ENCODE measurements at regions not wholly inside any gene's neighbourhood (a gene's known extent, or its start where the extent isn't known, plus 50 kb on each side); places are given as distances from the start of the nearest gene placed in this dataset.
"Not testable (repeated sequence)": the region's sequence is repeated elsewhere in the genome, so short reads cannot be mapped to it uniquely, and the experiment has no call there.

DNA sequence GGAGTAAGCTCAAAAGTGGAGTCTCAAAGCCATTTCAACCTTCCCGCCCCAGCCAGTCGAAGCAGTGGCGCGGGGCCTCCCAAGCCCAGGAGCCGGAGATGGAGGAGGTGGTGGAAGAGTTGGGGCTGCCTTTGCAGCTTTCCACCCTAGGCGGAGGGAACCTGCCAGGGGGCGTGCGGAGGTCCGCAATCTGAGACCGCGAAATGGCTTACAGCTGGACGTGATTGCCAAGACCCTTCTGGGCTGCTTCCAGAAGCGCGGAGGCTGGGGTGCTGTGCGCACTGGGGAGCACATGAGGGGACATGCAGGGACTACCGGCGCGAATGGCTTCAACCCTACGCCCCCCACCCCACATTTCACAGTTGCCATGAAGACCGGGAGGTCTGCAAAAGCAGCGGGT lies 86.2 kb downstream of the PRR15 start:
- no peak for DNase-seq

DNA sequence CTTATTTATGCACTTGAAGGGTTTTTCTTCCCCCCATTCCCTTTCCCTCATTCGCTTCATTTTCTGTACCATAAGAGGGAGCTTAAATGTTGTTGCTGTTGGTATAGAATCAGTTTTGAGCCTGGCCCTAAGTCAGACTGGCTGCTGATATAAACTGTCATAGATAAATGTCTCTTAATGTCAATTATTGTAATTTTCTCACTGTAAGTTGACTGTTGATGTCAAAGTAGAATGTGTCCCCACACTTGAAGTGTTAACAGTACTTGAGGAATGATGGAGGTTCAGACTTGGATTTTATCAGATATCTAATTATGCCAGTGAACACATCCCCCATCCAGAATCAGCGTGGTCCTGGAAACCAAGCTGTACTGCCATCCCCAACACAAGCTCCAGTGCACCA lies 87.8 kb downstream of the PRR15 start:
- DNase-seq = no peak

DNA sequence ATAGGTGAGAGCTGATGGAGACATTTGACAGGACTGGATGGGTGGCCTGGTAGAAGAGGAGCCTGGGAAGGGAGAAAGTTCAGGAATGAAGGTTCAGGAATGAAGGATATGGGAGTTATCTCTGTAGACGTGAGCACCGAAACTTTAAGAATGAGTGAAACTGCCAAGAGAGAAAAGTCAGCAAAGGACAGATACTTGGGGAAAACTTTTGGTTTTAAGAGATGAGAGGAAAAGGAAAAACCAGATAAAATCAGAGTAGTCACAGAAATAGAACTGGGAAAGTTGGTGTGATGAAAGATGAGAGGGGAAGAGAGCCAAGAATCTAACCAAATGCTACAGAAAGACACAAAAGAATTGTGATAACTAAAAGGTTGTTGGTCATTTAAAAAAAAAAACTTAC lies 88.9 kb downstream of the PRR15 start:
- DNase-seq = no peak

DNA sequence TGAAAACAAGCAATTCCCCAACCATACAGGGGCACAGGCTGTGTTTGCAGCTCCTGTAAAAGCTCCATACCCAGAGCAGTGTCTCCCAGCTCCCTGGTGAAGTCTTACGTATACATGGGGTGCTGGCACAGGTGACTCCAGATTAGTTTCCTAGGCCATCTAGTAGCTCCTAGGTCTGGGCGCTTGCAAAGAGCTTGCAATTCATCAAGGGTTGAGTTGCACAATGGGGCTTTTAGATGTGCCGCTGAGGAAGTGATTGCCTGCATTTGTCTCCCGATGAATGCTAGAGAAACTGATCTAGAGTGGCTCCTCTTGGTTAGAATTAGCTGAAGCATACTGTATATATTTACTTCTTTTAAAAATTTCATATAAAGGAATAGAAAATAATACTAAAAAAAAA lies 90.7 kb downstream of the PRR15 start:
- DNase-seq = not testable (repeated sequence)

DNA sequence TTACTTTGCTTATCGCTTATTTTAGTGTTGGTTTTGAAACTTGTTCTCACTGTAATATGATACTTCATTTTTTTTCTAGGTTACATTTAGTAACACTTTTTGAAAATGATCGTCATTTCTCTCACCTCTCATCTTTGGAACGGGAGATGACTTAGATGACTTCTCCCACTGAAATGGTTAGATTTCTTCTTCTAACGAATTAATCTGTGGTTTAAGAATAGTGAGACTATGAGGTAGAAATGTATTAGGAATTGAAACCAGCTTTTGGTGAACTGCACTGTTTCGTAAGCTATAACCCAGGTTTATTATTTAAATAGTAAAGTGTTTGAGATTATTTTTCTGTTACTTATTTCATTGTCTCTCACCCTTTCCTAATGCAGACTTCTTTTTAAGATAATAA lies 93.7 kb downstream of the PRR15 start:
- DNase-seq = no peak

DNA sequence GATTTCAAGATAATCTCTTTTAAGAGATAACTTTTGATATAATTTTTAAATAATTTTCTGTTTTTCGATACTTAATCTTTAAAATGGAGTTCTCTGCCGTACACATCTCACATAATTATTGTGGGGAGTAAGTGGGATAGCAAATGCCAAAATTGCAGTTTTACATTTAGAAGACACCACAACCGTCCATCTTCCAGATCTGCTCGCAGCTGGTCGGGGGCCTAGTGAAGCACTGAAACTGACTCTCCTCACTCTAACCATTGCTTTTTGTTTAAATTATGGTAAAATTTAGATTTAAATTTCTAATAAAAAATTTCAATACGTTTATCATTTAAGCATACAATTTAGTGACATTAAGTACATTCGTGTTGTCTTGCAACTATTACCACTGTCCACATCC lies 94.2 kb downstream of the PRR15 start:
- DNase-seq = no peak

DNA sequence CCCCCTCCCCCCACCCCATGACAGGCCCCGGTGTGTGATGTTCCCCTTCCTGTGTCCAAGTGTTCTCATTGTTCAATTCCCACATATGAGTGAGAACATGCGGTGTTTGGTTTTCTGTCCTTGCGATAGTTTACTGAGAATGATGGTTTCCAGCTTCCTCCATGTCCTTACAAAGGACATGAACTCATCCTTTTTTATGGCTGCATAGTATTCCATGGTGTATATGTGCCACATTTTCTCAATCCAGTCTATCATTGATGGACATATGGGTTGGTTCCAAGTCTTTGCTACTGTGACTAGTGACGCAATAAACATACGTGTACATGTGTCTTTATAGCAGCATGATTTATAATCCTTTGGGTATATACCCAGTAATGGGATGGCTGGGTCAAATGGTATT lies 95.6 kb downstream of the PRR15 start:
- DNase-seq = not testable (repeated sequence)

DNA sequence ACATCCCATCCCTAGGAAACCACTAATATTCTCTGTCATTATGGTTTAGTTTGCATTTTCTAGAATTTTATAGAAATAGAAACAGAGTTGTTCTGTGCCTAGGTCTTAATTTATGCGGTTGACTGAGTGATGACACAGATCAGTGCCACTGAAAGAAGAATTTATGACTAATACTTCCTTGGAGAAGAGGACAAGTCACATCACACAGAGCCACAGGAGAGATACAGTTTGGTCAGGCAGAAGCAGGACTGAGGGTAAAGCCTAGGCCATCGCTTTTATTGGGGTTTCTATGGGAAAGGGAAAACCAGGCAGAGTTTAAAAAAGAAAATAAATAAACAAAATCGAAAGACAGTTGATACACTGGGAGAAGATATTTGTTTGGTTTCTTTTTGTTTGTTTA lies 99.3 kb downstream of the PRR15 start:
- DNase-seq = not testable (repeated sequence)

DNA sequence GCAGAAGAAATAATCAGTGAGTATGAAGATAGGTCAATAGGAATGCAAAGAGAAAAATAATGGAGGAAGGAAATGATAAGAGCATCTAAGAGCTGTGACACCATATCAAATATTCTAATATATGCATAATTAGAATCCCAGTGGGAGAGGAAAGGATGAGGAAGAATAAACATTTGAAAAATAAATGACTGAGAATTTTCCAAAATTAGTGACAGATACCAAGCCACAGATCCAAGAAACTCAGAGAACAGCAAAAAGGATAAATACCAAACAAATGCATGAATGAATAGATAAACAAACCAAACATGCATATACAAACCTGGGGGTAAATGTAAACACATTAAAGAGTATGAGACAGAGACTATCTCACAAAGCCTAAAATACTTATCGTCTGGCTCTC lies 101.4 kb downstream of the PRR15 start:
- not testable (repeated sequence) for DNase-seq

DNA sequence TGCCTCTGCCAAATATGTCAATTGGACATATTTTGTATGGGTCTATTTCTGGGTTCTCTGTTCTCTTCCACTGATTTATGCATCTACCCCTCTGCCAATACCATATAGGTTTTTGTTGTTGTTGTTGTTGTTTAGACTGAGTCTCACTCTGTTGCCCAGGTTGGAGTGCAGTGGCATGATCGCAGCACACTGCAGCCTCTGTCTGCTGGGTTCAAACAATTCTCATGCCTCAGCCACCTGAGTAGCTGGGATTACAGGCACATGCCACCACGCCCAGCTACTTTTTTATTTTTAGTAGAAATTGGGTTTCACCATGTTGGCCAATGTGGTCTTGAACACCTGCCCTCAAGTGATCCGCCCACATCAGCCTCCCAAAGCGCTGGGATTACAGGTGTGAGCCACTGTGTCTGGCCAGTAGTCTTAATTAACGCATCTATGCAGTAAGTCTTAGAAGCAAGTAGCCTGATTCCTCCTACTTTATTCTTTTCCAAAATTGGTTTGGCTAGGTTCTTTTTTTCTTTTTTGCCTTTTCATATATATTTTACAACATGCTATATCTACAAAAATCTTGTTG lies 103.5 kb downstream of the PRR15 start:
- not testable (repeated sequence) for DNase-seq

DNA sequence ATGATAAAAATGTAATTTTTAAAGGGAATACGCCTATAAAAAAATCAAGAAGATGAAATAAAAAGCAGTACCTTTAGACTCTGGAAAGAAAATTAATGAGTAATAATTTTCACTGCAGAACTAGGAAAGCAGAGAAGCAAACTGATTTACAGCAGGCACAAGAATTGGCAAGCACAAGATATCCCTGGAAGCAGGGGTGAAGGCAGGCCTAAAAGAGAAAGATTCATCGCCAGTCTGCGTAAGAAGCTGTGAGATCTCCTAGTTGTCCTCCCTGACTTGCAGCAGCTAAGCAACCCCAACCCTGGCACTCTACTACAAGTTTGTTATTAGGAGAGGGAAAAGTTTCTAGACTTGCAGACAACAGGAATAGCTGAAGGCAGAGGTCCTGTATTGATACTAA lies 107.7 kb downstream of the PRR15 start:
- not testable (repeated sequence) for DNase-seq

DNA sequence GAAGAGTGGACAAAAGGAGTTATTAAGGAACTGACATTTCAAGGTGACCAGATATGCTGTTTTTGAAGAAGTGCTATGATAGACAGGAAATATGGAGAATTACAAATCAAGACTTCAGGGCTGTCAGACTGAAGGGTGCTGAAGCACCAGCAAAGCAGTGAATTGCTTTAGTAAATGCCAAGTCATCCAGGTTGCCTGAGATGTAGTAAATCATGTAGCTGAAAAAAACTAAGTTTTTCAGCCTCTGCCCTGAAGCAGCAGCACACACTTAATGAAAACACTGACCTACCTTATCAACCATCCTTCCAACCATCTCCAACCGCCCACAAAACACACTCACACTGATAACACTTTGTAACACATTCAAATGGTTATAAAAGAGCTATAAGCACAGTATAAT lies 110.0 kb downstream of the PRR15 start:
- not testable (repeated sequence) for DNase-seq

DNA sequence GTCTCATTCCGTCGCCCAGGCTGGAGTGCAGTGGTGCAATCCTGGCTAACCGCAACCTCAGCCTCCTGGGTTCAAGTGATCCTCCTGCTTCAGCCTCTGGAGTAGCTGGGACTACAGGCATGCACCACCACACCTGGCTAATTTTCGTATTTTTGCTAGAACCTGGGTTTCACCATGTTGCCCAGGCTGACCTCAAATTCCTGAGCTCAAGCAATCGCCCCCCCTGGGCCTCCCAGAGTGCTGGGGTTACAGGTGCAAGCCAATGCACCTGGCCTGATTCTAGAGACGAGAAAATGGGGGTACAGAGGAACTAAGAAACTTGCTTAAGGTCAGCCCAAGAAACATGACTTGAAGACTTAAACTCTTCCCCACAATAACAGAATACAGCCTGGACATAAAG lies 111.0 kb downstream of the PRR15 start:
- not testable (repeated sequence) for DNase-seq

DNA sequence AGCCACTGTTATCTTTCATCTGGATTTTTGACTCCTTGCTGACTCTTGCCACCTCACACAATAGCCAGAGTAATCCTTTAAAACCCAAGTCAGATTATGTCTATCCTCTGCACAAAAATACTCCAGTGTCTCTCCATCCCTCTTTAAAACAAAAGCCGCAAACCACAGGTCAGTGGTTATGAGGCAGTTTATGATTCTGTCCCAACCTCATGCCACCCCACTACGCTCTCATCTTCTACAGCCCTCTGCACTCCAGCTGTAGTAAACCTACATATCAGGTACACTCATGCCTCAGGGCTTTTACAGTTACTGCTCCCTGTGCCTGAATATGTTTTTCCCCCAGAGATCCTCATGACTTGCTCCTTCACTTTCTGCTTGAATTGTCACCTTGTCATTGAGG lies 113.6 kb downstream of the PRR15 start:
- not testable (repeated sequence) for DNase-seq

DNA sequence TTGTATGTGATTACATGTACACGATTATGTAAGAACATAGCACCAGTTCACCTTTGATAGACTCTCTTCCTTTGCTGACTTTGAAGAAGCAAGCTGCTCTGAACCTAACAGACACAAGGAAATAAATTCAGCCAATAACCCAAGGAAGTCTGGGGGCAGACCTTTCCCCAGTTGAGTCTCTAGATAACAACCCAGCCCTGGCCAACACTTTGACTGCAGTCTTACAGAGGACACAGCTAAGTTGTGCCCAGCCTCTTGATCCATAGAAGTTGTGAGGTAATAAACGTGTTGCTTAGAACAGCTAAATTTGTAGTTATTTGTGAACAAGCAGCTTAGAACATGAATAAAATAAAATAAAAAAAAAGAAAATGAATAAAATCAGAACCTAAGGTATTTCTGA lies 116.3 kb downstream of the PRR15 start:
- DNase-seq = not testable (repeated sequence)

DNA sequence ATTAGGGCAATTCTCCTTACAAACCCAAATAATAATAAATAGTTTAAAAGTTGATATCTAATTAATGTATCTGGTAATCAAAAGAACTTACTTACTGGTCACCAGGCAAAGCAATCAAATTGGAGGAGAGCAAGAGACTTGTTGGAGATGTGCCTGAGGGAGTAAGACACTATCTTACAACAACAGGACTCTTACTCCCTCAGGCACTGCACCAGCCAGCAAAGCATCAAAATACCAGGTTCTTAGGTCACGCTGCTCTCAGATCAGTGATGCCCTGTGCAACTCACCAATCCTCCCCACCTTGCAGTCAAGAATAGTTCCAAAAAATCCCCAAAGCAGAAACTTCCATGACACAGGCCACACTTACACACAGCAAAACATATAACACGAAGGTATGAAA lies 117.0 kb downstream of the PRR15 start:
- not testable (repeated sequence) for DNase-seq

DNA sequence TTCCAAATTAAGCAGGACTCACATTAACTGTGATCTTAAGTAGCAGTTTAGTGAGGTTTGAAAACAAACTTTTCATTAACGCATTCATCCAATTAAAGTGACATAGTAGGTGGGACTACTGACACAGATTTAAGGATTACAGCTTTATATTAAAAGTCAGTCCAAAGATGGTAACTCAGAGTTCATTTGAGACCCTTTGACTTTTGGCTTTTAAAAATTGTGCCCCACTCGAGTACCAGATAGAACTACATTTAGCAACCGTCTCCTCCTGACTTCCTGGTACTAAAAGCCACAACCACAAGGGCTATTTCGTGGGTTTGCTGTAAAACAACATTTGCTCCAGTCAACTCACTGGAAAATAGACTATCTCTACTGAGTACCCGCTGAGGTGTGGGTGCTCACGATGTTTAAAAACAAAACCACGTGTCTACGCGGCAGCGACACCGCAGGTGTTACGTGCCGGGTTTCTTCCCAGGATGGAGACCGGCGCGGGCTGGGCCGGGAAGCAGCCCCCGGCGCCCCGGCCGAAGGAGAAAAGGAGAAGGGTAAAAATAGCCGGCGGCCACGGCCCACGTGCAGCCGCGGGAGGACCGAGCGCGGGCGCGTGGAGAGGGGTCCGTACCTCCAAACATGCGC lies 120.6 kb downstream of the PRR15 start:
- DNase-seq = not testable (repeated sequence)

DNA sequence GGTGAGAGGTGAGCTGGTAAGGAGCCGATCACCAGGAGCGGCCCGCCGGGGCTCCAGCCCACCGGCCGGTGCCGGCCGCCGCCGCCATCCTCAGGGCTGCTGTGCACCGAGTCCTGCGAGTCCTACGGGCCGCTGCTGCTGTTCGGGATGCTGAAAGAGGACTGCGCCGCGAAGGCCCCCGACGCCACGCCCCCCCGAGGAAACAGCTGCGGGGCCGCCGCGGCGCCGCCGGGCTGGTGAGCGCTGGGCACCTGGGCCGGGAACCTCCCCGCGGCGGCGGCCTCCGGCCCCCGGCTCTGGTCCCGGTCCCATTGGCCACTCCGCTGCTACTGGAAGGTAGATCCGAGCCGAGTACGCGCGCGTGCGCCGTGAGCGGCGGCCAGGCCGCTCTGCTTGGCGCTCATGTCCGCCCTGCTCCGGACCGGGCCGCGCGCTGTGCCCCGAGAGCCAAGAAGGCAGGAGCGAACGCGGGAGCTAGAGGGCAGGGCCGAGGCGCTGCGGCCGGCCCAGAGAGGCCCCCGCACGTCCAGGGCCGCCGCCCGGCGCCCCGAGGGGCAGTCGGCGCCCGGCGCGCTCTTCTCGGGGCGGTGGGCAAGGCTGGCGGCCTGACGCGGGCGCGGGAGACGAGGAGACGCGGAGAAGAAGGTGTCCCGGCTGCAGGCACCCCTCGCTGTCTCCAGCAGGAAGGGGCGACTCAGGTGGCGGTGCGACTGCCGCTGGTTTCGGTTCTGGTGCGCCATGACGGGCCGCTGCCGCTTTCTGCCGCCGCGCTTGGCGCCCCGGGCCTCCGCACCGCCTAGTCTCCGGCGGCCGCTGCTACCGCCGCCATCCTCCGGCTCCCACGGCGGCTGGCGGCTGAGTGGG lies 121.3 kb upstream of the WIPF3 start:
- DNase-seq = peak in 4 of 5 donors; percentile 6 to 27 (median 13)

DNA sequence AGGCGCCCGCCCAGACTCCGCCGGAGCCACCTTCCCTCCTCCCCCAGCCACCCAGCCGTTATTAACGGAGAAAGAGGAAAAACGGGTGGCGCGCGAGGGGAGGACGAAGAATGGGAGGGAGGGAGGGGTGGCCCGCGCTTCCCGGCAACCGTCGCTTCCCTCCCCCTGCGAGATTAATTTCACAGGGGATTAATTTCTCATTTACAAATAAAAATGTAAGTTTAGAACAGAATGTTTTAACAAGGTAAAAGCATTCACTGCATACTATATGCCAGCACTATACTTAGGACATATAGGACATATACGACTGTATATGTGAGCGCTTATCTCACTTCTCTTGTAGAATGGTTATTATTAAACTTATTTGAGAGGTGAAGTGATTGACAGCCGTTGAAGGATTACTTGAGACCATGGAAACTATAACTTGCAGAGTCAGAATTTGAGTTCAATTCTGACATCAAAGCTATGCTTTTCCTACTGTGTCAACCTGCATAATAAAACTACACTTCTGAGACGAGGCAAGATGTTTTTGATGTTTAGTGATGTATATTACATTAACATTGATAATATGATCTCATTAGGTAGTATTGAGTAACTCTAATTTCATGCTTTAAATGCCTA lies 120.5 kb upstream of the WIPF3 start:
- not testable (repeated sequence) for DNase-seq

DNA sequence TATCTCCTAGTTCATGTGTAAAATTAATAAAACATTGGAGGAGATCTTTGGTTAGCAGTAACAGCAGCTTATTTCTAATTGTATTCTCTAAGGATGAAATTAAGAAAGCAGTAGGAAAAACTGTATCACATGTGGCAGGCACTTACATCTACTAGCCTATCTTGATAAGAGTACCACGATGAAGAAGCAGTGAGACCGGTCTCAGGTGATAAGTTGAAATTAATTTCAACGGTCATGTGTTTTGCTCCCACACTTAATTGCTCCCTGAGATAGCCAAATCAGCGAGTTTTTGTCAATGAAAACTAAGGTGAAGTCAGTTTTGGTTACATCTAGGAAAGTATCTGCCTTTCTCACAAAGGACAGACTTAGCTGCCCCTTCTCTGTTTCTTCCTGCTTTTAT lies 115.8 kb upstream of the WIPF3 start:
- not testable (repeated sequence) for DNase-seq

DNA sequence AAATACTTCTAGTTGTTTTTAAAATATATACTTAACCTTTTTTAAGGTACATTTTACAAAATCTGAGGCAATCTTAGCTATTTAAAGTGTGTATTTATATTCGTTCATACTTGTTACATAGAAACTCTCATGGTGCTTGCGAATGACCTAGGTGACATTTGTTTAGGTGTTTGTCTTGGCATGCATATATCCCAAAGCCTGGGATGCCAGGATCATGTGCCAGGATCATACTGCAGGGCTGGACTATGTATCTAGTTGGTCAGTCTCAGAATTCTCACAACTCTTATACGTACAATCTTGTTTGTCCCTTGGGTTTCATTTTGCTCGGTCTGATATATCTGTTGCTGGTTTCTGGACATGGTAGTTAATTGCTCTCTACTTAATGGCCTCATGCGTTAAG lies 109.9 kb upstream of the WIPF3 start:
- DNase-seq = not testable (repeated sequence)

DNA sequence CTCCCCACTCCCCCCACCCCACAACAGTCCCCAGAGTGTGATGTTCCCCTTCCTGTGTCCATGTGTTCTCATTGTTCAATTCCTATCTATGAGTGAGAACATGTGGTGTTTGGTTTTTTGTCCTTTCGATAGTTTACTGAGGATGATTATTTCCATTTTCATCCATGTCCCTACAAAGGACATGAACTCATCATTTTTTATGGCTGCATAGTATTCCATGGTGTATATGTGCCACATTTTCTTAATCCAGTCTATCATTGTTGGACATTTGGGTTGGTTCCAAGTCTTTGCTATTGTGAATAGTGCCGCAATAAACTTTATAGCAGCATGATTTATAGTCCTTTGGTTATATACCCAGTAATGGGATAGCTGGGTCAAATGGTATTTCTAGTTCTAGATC lies 106.6 kb upstream of the WIPF3 start:
- not testable (repeated sequence) for DNase-seq

DNA sequence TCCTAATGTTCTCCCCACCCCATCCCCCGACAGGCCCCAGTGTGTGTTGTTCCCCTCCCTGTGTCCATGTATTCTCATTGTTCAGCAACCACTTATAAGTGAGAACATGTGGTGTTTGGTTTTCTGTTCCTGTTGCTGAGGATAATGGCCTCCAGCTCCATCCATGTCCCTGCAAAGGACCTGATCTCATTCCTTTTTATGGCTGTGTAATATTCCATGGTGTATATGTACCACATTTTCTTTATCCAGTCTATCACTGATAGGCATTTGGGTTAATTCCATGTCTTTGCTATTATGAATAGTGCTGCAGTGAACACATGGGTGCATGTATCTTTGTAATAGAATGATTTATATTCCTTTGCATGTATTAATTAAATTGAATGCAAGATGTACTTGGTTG lies 104.8 kb upstream of the WIPF3 start:
- DNase-seq = not testable (repeated sequence)

All from T-helper 1 cell (primary cell).